ENCODE measurements at regions not wholly inside any gene's neighbourhood (a gene's known extent, or its start where the extent isn't known, plus 50 kb on each side); places are given as distances from the start of the nearest gene placed in this dataset.

GRCh38 chr14:34310724-34311123 is 151.3 kb downstream of the SPTSSA start:
- H3K9ac ChIP-seq (ENCODE audit: low read depth in 1 of 3, low read length in 3 of 3): no peak overlapping the region
- no peak overlapping the region for H3K4me3 ChIP-seq (ENCODE audit: low read length in 3 of 3)
- no peaks in the 10 kb centered on the region for H3K36me3 ChIP-seq (ENCODE audit: control insufficient read depth in 3 of 3, insufficient read depth in 3 of 3, low read length in 3 of 3)
- H3K9me3 ChIP-seq (ENCODE audit: control insufficient read depth in 3 of 3, low read length in 3 of 3): no peaks in the 10 kb centered on the region
- no peaks in the 10 kb centered on the region for H3K4me1 ChIP-seq (ENCODE audit: control insufficient read depth in 3 of 3, insufficient read depth in 3 of 3, low read length in 3 of 3)
- no peak overlapping the region for H3K27ac ChIP-seq (ENCODE audit: low read depth, low read length)
- H3K27me3 ChIP-seq (ENCODE audit: control insufficient read depth in 3 of 3, insufficient read depth in 3 of 3, low read length in 3 of 3): peaks cover 0 to 3% (median 0%) of the 10 kb centered on the region in 3 donors

- Histone ChIP-seq H3K36me3 (ENCODE audit: control insufficient read depth in 3 of 3, insufficient read depth in 3 of 3, low read length in 3 of 3) (no peaks in the 10 kb centered on the region), H3K9ac (ENCODE audit: low read depth in 1 of 3, low read length in 3 of 3) (no peak overlapping the region), H3K27me3 (ENCODE audit: control insufficient read depth in 3 of 3, insufficient read depth in 3 of 3, low read length in 3 of 3) (peaks cover 0 to 3% (median 2%) of the 10 kb centered on the region in 3 donors), H3K9me3 (ENCODE audit: control insufficient read depth in 3 of 3, low read length in 3 of 3) (no peaks in the 10 kb centered on the region), H3K4me1 (ENCODE audit: control insufficient read depth in 3 of 3, insufficient read depth in 3 of 3, low read length in 3 of 3) (peaks cover 5 to 7% (median 5%) of the 10 kb centered on the region in 3 donors), H3K27ac (ENCODE audit: low read depth, low read length) (no peak overlapping the region), H3K4me3 (ENCODE audit: low read length in 3 of 3) (no peak overlapping the region)
Measured at GRCh38 chr14:34303811-34304210, 158.2 kb downstream of the SPTSSA start.

GRCh38 chr14:34302654-34303053 is 159.4 kb downstream of the SPTSSA start:
- H3K4me3 ChIP-seq (ENCODE audit: low read length in 3 of 3): no peak overlapping the region
- H3K27me3 ChIP-seq (ENCODE audit: control insufficient read depth in 3 of 3, insufficient read depth in 3 of 3, low read length in 3 of 3): peaks cover 0 to 2% (median 0%) of the 10 kb centered on the region in 3 donors
- H3K36me3 ChIP-seq (ENCODE audit: control insufficient read depth in 3 of 3, insufficient read depth in 3 of 3, low read length in 3 of 3): no peaks in the 10 kb centered on the region
- peaks cover 6 to 8% (median 7%) of the 10 kb centered on the region in 3 donors for H3K4me1 ChIP-seq (ENCODE audit: control insufficient read depth in 3 of 3, insufficient read depth in 3 of 3, low read length in 3 of 3)
- no peak overlapping the region for H3K27ac ChIP-seq (ENCODE audit: low read depth, low read length)
- no peaks in the 10 kb centered on the region for H3K9me3 ChIP-seq (ENCODE audit: control insufficient read depth in 3 of 3, low read length in 3 of 3)
- H3K9ac ChIP-seq (ENCODE audit: low read depth in 1 of 3, low read length in 3 of 3): peak overlapping the region in 1 of 3 donors; percentile 57

- no peak overlapping the region for H3K9ac ChIP-seq (ENCODE audit: low read depth in 1 of 3, low read length in 3 of 3)
- H3K4me1 ChIP-seq (ENCODE audit: control insufficient read depth in 3 of 3, insufficient read depth in 3 of 3, low read length in 3 of 3): peaks cover 7 to 10% (median 7%) of the 10 kb centered on the region in 3 donors
- peaks cover 0 to 2% (median 0%) of the 10 kb centered on the region in 3 donors for H3K27me3 ChIP-seq (ENCODE audit: control insufficient read depth in 3 of 3, insufficient read depth in 3 of 3, low read length in 3 of 3)
- H3K27ac ChIP-seq (ENCODE audit: low read depth, low read length): no peak overlapping the region
- H3K9me3 ChIP-seq (ENCODE audit: control insufficient read depth in 3 of 3, low read length in 3 of 3): no peaks in the 10 kb centered on the region
- H3K4me3 ChIP-seq (ENCODE audit: low read length in 3 of 3): no peak overlapping the region
- H3K36me3 ChIP-seq (ENCODE audit: control insufficient read depth in 3 of 3, insufficient read depth in 3 of 3, low read length in 3 of 3): no peaks in the 10 kb centered on the region
Measured at GRCh38 chr14:34300882-34301734, 160.9 kb downstream of the SPTSSA start.

- Histone ChIP-seq H3K4me1 (ENCODE audit: control insufficient read depth in 3 of 3, insufficient read depth in 3 of 3, low read length in 3 of 3) (peaks cover 7 to 10% (median 7%) of the 10 kb centered on the region in 3 donors), H3K9me3 (ENCODE audit: control insufficient read depth in 3 of 3, low read length in 3 of 3) (no peaks in the 10 kb centered on the region), H3K4me3 (ENCODE audit: low read length in 3 of 3) (no peak overlapping the region), H3K27ac (ENCODE audit: low read depth, low read length) (no peak overlapping the region), H3K36me3 (ENCODE audit: control insufficient read depth in 3 of 3, insufficient read depth in 3 of 3, low read length in 3 of 3) (no peaks in the 10 kb centered on the region), H3K27me3 (ENCODE audit: control insufficient read depth in 3 of 3, insufficient read depth in 3 of 3, low read length in 3 of 3) (peaks cover 0 to 2% (median 0%) of the 10 kb centered on the region in 3 donors), H3K9ac (ENCODE audit: low read depth in 1 of 3, low read length in 3 of 3) (no peak overlapping the region)
Measured at GRCh38 chr14:34300330-34300729, 161.7 kb downstream of the SPTSSA start.

GRCh38 chr14:34299360-34299759 is 162.7 kb downstream of the SPTSSA start:
- H3K4me1 ChIP-seq (ENCODE audit: control insufficient read depth in 3 of 3, insufficient read depth in 3 of 3, low read length in 3 of 3): peaks cover 7 to 10% (median 7%) of the 10 kb centered on the region in 3 donors
- H3K27me3 ChIP-seq (ENCODE audit: control insufficient read depth in 3 of 3, insufficient read depth in 3 of 3, low read length in 3 of 3): no peaks in the 10 kb centered on the region
- no peak overlapping the region for H3K9ac ChIP-seq (ENCODE audit: low read depth in 1 of 3, low read length in 3 of 3)
- H3K27ac ChIP-seq (ENCODE audit: low read depth, low read length): no peak overlapping the region
- no peaks in the 10 kb centered on the region for H3K9me3 ChIP-seq (ENCODE audit: control insufficient read depth in 3 of 3, low read length in 3 of 3)
- H3K36me3 ChIP-seq (ENCODE audit: control insufficient read depth in 3 of 3, insufficient read depth in 3 of 3, low read length in 3 of 3): no peaks in the 10 kb centered on the region
- no peak overlapping the region for H3K4me3 ChIP-seq (ENCODE audit: low read length in 3 of 3)

- Histone ChIP-seq H3K9ac (ENCODE audit: low read depth in 1 of 3, low read length in 3 of 3) (no peak overlapping the region), H3K4me1 (ENCODE audit: control insufficient read depth in 3 of 3, insufficient read depth in 3 of 3, low read length in 3 of 3) (peaks cover 7 to 10% (median 7%) of the 10 kb centered on the region in 3 donors), H3K4me3 (ENCODE audit: low read length in 3 of 3) (no peak overlapping the region), H3K9me3 (ENCODE audit: control insufficient read depth in 3 of 3, low read length in 3 of 3) (no peaks in the 10 kb centered on the region), H3K27me3 (ENCODE audit: control insufficient read depth in 3 of 3, insufficient read depth in 3 of 3, low read length in 3 of 3) (no peaks in the 10 kb centered on the region), H3K36me3 (ENCODE audit: control insufficient read depth in 3 of 3, insufficient read depth in 3 of 3, low read length in 3 of 3) (no peaks in the 10 kb centered on the region), H3K27ac (ENCODE audit: low read depth, low read length) (no peak overlapping the region)
Measured at GRCh38 chr14:34297786-34298520, 164.1 kb downstream of the SPTSSA start.

GRCh38 chr14:34283590-34283989 is 178.4 kb downstream of the SPTSSA start:
- Histone ChIP-seq H3K36me3 (ENCODE audit: control insufficient read depth in 3 of 3, insufficient read depth in 3 of 3, low read length in 3 of 3) (no peaks in the 10 kb centered on the region), H3K4me1 (ENCODE audit: control insufficient read depth in 3 of 3, insufficient read depth in 3 of 3, low read length in 3 of 3) (no peaks in the 10 kb centered on the region), H3K4me3 (ENCODE audit: low read length in 3 of 3) (no peak overlapping the region)

GRCh38 chr14:34277191-34277590 is 184.8 kb downstream of the SPTSSA start:
- no peak overlapping the region for H3K9ac ChIP-seq (ENCODE audit: low read depth in 1 of 3, low read length in 3 of 3)
- no peak overlapping the region for H3K4me3 ChIP-seq (ENCODE audit: low read length in 3 of 3)
- H3K27ac ChIP-seq (ENCODE audit: low read depth, low read length): no peak overlapping the region
- H3K36me3 ChIP-seq (ENCODE audit: control insufficient read depth in 3 of 3, insufficient read depth in 3 of 3, low read length in 3 of 3): no peaks in the 10 kb centered on the region
- H3K4me1 ChIP-seq (ENCODE audit: control insufficient read depth in 3 of 3, insufficient read depth in 3 of 3, low read length in 3 of 3): no peaks in the 10 kb centered on the region
- no peaks in the 10 kb centered on the region for H3K9me3 ChIP-seq (ENCODE audit: control insufficient read depth in 3 of 3, low read length in 3 of 3)
- no peaks in the 10 kb centered on the region for H3K27me3 ChIP-seq (ENCODE audit: control insufficient read depth in 3 of 3, insufficient read depth in 3 of 3, low read length in 3 of 3)

More at GRCh38 chr14:34283590-34283989, 178.4 kb downstream of the SPTSSA start:
- H3K27ac ChIP-seq (ENCODE audit: low read depth, low read length): no peak overlapping the region
- no peaks in the 10 kb centered on the region for H3K27me3 ChIP-seq (ENCODE audit: control insufficient read depth in 3 of 3, insufficient read depth in 3 of 3, low read length in 3 of 3)
- no peak overlapping the region for H3K9ac ChIP-seq (ENCODE audit: low read depth in 1 of 3, low read length in 3 of 3)
- H3K9me3 ChIP-seq (ENCODE audit: control insufficient read depth in 3 of 3, low read length in 3 of 3): no peaks in the 10 kb centered on the region

- H3K27me3 ChIP-seq (ENCODE audit: control insufficient read depth in 3 of 3, insufficient read depth in 3 of 3, low read length in 3 of 3): no peaks in the 10 kb centered on the region
- no peak overlapping the region for H3K27ac ChIP-seq (ENCODE audit: low read depth, low read length)
- no peaks in the 10 kb centered on the region for H3K9me3 ChIP-seq (ENCODE audit: control insufficient read depth in 3 of 3, low read length in 3 of 3)
- no peak overlapping the region for H3K9ac ChIP-seq (ENCODE audit: low read depth in 1 of 3, low read length in 3 of 3)
- no peaks in the 10 kb centered on the region for H3K4me1 ChIP-seq (ENCODE audit: control insufficient read depth in 3 of 3, insufficient read depth in 3 of 3, low read length in 3 of 3)
- no peak overlapping the region for H3K4me3 ChIP-seq (ENCODE audit: low read length in 3 of 3)
- no peaks in the 10 kb centered on the region for H3K36me3 ChIP-seq (ENCODE audit: control insufficient read depth in 3 of 3, insufficient read depth in 3 of 3, low read length in 3 of 3)
Measured at GRCh38 chr14:34275530-34275929, 186.5 kb downstream of the SPTSSA start.
